ENCODE measurements at regions not wholly inside any gene's neighbourhood (a gene's known extent, or its start where the extent isn't known, plus 50 kb on each side); places are given as distances from the start of the nearest gene placed in this dataset.

DNA sequence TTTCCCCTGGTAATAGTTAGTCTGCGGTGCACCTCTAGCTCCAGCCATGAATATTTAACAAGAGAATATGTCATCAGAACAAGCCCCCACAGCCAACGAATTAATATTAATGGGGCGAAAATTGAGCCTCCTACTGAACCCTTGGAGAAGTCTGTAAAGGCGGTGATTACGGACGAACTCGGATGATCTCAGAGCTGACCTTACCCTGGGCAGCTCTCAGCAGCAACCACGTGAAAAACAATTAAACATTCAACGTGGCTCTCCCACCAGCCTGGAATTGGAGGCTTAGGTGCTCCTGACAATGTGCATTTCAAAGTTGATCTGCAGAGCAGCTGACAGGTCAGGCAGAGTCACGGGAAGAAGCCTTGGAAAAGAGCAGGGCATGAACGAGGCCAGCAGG lies 407.6 kb upstream of the MYT1L start:
- CTCF ChIA-PET, result no interaction called here
- no peak overlapping the region for H3K27ac Mint-ChIP-seq (ENCODE audit: low read depth, unreplicated experiment)
- POLR2A ChIA-PET, result no interaction called here
- H3K4me3 Mint-ChIP-seq (ENCODE audit: unreplicated experiment), result no peak overlapping the region
- intact Hi-C loops (cut with micrococcal nuclease), result no loop called here
- H3K9me3 Mint-ChIP-seq (ENCODE audit: unreplicated experiment), result peaks cover 20% of the 10 kb centered on the region
- no peaks in the 10 kb centered on the region for H3K36me3 Mint-ChIP-seq (ENCODE audit: insufficient read depth, unreplicated experiment)
- H3K4me1 Mint-ChIP-seq (ENCODE audit: insufficient read depth, unreplicated experiment), result peaks cover 11% of the 10 kb centered on the region
- no peaks in the 10 kb centered on the region for H3K27me3 Mint-ChIP-seq (ENCODE audit: insufficient read depth, unreplicated experiment)
- TF ChIP-seq, protein P1, sequence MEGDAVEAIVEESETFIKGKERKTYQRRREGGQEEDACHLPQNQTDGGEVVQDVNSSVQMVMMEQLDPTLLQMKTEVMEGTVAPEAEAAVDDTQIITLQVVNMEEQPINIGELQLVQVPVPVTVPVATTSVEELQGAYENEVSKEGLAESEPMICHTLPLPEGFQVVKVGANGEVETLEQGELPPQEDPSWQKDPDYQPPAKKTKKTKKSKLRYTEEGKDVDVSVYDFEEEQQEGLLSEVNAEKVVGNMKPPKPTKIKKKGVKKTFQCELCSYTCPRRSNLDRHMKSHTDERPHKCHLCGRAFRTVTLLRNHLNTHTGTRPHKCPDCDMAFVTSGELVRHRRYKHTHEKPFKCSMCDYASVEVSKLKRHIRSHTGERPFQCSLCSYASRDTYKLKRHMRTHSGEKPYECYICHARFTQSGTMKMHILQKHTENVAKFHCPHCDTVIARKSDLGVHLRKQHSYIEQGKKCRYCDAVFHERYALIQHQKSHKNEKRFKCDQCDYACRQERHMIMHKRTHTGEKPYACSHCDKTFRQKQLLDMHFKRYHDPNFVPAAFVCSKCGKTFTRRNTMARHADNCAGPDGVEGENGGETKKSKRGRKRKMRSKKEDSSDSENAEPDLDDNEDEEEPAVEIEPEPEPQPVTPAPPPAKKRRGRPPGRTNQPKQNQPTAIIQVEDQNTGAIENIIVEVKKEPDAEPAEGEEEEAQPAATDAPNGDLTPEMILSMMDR (IDR thresholded peaks at IDR 0.05; ENCODE audit: unreplicated experiment), result no peak
- BruUV-seq (replicated peaks), result no TSS peak
- no peak for DNase-seq (ENCODE audit: unreplicated experiment)

DNA sequence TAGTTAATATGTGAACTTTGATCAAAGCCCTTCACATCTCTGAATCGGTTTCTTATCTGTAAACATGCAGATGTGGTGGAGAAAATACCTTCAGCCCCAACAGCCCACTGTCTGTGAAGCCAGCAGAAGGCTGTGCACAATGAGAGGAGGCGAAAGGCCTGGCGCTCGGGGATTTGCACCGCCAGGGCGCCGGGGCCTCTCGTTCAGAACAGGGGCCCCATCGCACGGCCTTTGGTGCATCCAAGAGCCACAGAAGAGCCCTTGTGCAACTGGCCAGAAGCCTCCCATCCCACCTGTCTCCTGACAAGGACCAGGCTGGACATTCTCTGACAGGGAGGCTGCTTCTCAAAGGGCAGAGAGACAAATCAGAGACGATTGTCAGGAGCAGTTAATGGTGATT lies 407.2 kb upstream of the MYT1L start:
- intact Hi-C loops (cut with micrococcal nuclease), result no loop called here
- Mint-ChIP-seq H3K9me3 (ENCODE audit: unreplicated experiment) (peaks cover 20% of the 10 kb centered on the region), H3K4me3 (ENCODE audit: unreplicated experiment) (no peak overlapping the region), H3K36me3 (ENCODE audit: insufficient read depth, unreplicated experiment) (no peaks in the 10 kb centered on the region), H3K4me1 (ENCODE audit: insufficient read depth, unreplicated experiment) (peaks cover 10% of the 10 kb centered on the region), H3K27me3 (ENCODE audit: insufficient read depth, unreplicated experiment) (no peaks in the 10 kb centered on the region), H3K27ac (ENCODE audit: low read depth, unreplicated experiment) (no peak overlapping the region)
- DNase-seq (ENCODE audit: unreplicated experiment), result no peak
- CTCF ChIA-PET, result no interaction called here
- POLR2A ChIA-PET, result no interaction called here
- TF ChIP-seq, protein P1 (IDR thresholded peaks at IDR 0.05; ENCODE audit: unreplicated experiment), result no peak
- BruUV-seq (replicated peaks), result no TSS peak

DNA sequence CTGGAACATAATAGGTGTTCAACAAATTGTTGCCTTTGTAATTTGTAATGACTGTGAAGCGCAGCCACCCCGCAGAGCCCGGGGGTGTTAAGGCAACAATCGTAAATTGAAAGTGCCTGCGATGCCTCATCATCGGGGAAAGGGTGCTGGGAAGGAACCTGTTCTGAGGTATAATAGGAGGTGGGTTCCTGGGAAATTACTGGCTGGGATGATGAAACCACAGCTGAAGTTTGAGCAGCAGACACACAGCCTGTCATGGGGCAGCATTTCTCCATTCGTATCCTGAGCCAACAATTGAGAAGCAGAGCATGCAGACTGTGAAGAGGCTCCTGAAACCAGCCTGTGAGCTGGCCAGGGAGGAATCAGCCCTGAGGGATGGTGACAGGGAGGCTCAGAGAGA lies 404.0 kb upstream of the MYT1L start:
- H3K4me3 Mint-ChIP-seq (ENCODE audit: unreplicated experiment), result no peak overlapping the region
- POLR2A ChIA-PET, result no interaction called here
- peaks cover 4% of the 10 kb centered on the region for H3K9me3 Mint-ChIP-seq (ENCODE audit: unreplicated experiment)
- peaks cover 6% of the 10 kb centered on the region for H3K4me1 Mint-ChIP-seq (ENCODE audit: insufficient read depth, unreplicated experiment)
- H3K27ac Mint-ChIP-seq (ENCODE audit: low read depth, unreplicated experiment), result no peak overlapping the region
- no peak for DNase-seq (ENCODE audit: unreplicated experiment)
- no TSS peak for BruUV-seq (replicated peaks)
- no peaks in the 10 kb centered on the region for H3K36me3 Mint-ChIP-seq (ENCODE audit: insufficient read depth, unreplicated experiment)
- no peaks in the 10 kb centered on the region for H3K27me3 Mint-ChIP-seq (ENCODE audit: insufficient read depth, unreplicated experiment)
- CTCF ChIA-PET, result no interaction called here
- intact Hi-C loops (cut with micrococcal nuclease), result no loop called here
- TF ChIP-seq, protein P1 (IDR thresholded peaks at IDR 0.05; ENCODE audit: unreplicated experiment), result no peak

DNA sequence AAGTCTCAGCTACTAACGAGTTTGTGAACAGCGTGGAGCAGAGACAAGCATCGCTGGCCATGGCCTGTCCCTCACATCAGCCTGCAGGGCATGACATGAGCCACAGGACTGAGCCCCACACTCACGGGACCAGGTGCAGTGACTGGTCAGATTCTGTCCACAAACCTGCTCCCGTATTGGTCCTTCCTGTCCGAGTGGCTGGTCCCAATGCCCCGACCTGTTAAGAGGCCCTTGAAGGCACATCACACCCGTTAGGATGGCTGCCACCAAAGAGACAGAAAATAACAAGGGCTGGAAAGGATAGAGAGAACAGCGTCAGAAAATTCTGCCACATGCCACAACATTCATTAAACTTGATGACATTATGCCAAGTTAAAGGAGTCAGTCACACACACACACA lies 403.2 kb upstream of the MYT1L start:
- TF ChIP-seq, protein P1 (IDR thresholded peaks at IDR 0.05; ENCODE audit: unreplicated experiment), result no peak
- Mint-ChIP-seq H3K36me3 (ENCODE audit: insufficient read depth, unreplicated experiment) (no peaks in the 10 kb centered on the region), H3K4me3 (ENCODE audit: unreplicated experiment) (no peak overlapping the region), H3K27ac (ENCODE audit: low read depth, unreplicated experiment) (no peak overlapping the region), H3K9me3 (ENCODE audit: unreplicated experiment) (no peaks in the 10 kb centered on the region), H3K4me1 (ENCODE audit: insufficient read depth, unreplicated experiment) (no peaks in the 10 kb centered on the region), H3K27me3 (ENCODE audit: insufficient read depth, unreplicated experiment) (no peaks in the 10 kb centered on the region)
- intact Hi-C loops (cut with micrococcal nuclease), result no loop called here
- POLR2A ChIA-PET, result no interaction called here
- no TSS peak for BruUV-seq (replicated peaks)
- CTCF ChIA-PET, result no interaction called here
- no peak for DNase-seq (ENCODE audit: unreplicated experiment)

Data from MCF 10A (cell line).